GM23248 (cell line): ENCODE measurements at regions not wholly inside any gene's neighbourhood (a gene's known extent, or its start where the extent isn't known, plus 50 kb on each side); places are given as distances from the start of the nearest gene placed in this dataset.

Source experiments
- EZH2 ChIP-seq: fragments of 200-600 bp; sonication (generic); IDR thresholded peaks from 2 replicates; pipeline ENCODE4 v1.6.1; 2018; ENCODE audit warnings: antibody characterized with exemption, mild to moderate bottlenecking; ENCODE audit not compliant: insufficient read depth, poor library complexity, severe bottlenecking
- EZH2phosphoT487 ChIP-seq: fragments of 200-600 bp; sonication (generic); IDR thresholded peaks from 2 replicates; pipeline ENCODE4 v1.6.1; 2018; ENCODE audit warnings: antibody characterized with exemption, moderate library complexity, mild to moderate bottlenecking, low read depth; ENCODE audit not compliant: insufficient read depth

DNA sequence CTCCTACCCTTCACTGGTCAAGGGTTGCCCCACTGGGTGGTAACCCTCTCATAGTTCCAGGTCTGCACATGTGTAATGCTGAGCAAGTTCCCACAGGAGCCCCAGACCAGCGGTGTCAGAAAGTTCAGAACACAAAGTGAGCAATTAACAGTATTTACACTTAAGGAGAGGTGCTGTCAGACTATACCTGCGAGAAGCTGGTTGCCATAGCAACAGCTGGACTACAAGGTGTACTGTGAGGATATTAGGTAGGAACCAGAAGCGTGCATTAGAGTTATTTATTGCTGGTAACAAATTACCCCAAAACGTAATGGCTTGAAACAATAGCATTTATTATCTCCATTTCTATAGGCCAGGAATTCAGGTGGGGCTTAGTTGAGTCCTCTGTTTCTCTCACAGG, 317.0 kb upstream of the RPS23 start:
- no peak for TF ChIP-seq EZH2
- TF ChIP-seq EZH2phosphoT487 = no peak
